ENCODE measurements at regions not wholly inside any gene's neighbourhood (a gene's known extent, or its start where the extent isn't known, plus 50 kb on each side); places are given as distances from the start of the nearest gene placed in this dataset.
A peak's percentile ranks its signal among the peaks of the same experiment; 100 is the strongest.

- no peak for DNase-seq (ENCODE audit: low read depth)
- no peak for TF ChIP-seq CTCF (conservative IDR thresholded peaks at IDR 0.05; ENCODE audit: low read depth, low read length)
- no peak overlapping the region for H3K4me3 ChIP-seq (ENCODE audit: low read depth, low read length)
Measured at GRCh38 chr11:123260511-123261211, 65.6 kb upstream of the CLMP start.

GRCh38 chr11:123258877-123259276 is 63.8 kb upstream of the CLMP start:
- no peak for TF ChIP-seq CTCF (conservative IDR thresholded peaks at IDR 0.05; ENCODE audit: low read depth, low read length)
- no peak for DNase-seq (ENCODE audit: low read depth)
- no peak overlapping the region for H3K4me3 ChIP-seq (ENCODE audit: low read depth, low read length)

GRCh38 chr11:123257370-123257769 is 62.3 kb upstream of the CLMP start:
- no peak overlapping the region for H3K4me3 ChIP-seq (ENCODE audit: low read depth, low read length)
- no peak for TF ChIP-seq CTCF (conservative IDR thresholded peaks at IDR 0.05; ENCODE audit: low read depth, low read length)
- no peak for DNase-seq (ENCODE audit: low read depth)

- DNase-seq (ENCODE audit: low read depth): no peak
- H3K4me3 ChIP-seq (ENCODE audit: low read depth, low read length): no peak overlapping the region
- TF ChIP-seq CTCF (conservative IDR thresholded peaks at IDR 0.05; ENCODE audit: low read depth, low read length): no peak
Measured at GRCh38 chr11:123255909-123256308, 60.9 kb upstream of the CLMP start.

GRCh38 chr11:123254357-123254756 is 59.3 kb upstream of the CLMP start:
- DNase-seq (ENCODE audit: low read depth): no peak
- no peak overlapping the region for H3K4me3 ChIP-seq (ENCODE audit: low read depth, low read length)
- no peak for TF ChIP-seq CTCF (conservative IDR thresholded peaks at IDR 0.05; ENCODE audit: low read depth, low read length)

GRCh38 chr11:123253911-123254310 is 58.9 kb upstream of the CLMP start:
- no peak for TF ChIP-seq CTCF (conservative IDR thresholded peaks at IDR 0.05; ENCODE audit: low read depth, low read length)
- H3K4me3 ChIP-seq (ENCODE audit: low read depth, low read length): no peak overlapping the region
- peak; percentile 81 for DNase-seq (ENCODE audit: low read depth)

GRCh38 chr11:123253223-123253622 is 58.2 kb upstream of the CLMP start:
- TF ChIP-seq CTCF (conservative IDR thresholded peaks at IDR 0.05; ENCODE audit: low read depth, low read length): no peak
- no peak overlapping the region for H3K4me3 ChIP-seq (ENCODE audit: low read depth, low read length)
- DNase-seq (ENCODE audit: low read depth): no peak

Measured in choroid plexus epithelial cell (primary cell).